ENCODE measurements at regions not wholly inside any gene's neighbourhood (a gene's known extent, or its start where the extent isn't known, plus 50 kb on each side); places are given as distances from the start of the nearest gene placed in this dataset.

- no peak for DNase-seq (ENCODE audit: low read depth)
Measured at GRCh38 chr6:21997119-21998037, 299.5 kb downstream of the PRL start.

GRCh38 chr6:21998582-21998981 is 298.3 kb downstream of the PRL start:
- DNase-seq (ENCODE audit: low read depth), result no peak

DNA sequence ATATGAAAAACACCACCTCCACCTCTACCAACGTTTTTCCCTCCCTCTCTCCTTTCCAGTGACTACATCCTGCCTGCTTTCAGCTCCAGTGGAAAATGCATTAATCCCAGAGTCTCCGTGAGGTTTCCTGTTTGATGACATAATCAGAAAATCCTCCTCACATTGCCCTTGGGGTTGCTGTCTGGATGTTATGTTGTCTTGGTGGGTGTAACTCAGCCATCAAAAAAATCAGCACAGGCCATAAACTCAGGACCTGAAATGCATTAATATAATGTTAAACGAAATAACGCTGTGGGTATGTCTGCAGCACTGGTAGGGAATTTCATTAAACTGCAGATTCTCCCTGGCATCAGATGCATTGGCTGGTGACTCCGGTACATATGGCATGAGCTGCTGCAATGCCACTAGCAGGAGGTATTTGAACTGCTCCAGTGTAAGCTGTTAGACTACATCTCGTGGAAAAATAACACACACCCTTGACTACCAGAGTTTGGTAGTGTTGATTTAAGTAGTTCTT is 297.8 kb downstream of the PRL start:
- DNase-seq (ENCODE audit: low read depth), result no peak

DNA sequence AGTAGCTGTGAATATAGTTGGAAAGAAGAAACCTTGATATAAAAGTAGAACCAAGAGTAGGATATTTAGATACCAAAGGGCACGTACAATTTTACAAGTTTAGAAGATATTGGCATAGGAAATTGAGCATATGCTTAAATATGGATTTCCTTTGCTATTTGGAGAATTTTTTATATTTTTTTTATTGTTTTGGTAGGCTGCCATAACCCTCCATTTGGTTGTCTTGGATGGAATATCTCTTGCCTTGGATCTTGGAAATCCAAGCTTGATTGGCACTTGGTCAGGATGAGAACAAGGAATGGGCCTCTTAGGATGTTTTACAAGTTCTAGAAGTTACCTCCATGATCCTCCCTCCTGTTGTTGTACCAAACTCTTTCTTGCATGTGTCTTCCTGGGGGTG is 297.1 kb downstream of the PRL start:
- DNase-seq (ENCODE audit: low read depth), result no peak

DNA sequence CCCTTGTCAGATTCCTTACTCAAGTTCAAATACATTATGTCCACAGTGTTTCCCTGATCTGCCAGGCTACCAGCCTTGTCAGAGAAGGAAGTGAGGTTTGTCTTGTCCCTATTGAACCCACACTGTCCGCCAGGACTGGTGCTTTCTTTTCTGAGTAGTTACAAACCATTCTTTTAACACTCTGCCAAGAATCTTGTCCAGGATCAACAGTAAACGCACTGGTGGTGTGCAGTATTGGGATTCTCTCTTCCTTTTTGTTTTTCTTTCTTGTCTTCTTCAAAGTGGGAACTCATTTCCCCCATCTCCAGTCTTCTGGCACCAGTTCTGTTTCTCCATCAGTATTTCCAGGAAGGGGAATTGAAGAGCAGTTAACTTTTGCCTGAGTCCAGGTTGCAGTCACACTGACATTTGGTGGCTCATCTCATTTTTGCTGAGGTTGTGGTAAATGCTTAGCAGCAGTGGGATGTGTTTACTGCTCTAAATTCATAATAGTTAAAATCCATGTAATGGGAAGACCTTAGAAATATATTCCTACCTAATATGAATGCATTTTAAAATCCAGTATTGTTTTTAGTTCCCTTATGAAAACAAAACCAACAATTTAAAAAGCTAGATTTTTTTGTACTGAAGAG is 295.3 kb downstream of the PRL start:
- no peak for DNase-seq (ENCODE audit: low read depth)

- DNase-seq (ENCODE audit: low read depth), result no peak
Measured at GRCh38 chr6:22003287-22003686, 293.5 kb downstream of the PRL start.

DNA sequence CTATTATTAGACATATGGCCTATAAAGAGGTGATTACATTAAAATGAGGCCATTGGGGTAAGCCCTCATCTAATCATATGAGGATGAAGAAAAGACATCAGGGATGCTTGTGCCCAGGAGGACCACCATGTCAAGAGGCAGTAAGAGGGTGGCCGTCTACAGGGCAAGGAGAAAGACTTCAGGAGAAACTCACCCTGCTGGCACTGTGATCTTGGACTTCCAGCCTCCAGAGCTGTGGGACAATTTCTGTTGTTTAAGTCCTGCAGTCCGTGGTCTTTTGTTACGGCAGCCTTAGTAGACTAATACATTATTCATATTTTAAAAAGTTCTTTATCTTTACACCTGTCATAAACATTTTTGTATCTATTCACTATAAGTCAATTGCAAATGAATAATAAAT is 290.0 kb downstream of the PRL start:
- DNase-seq (ENCODE audit: low read depth), result no peak

GRCh38 chr6:22007469-22007868 is 289.4 kb downstream of the PRL start:
- no peak for DNase-seq (ENCODE audit: low read depth)

DNA sequence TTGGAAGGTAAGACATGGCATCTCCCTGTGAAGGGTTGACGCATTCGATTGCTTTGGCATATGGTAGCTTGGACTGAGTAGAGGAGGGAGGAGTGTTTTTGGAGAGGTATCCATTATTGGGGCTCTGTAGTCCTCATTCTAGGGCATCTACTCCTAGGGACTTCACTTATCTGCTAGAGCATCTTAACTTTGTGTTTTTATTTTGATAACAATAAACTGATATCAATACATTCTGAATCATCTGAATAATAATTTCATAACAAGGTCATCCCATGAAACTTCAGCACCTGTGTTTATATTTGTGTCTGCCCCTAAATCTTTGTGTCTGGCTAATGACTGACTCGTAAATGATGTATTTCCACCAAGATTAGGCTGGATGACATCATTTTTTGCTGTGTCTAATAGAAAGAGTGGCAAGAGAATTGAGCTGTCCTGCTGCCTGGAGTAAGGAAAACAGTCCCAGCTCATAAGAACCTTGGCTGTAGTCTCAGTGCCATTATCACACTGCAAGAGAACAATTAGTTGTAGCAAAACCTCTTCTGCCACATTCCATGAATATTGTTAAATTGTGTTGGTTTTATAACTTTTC is 288.5 kb downstream of the PRL start:
- DNase-seq (ENCODE audit: low read depth), result no peak

DNA sequence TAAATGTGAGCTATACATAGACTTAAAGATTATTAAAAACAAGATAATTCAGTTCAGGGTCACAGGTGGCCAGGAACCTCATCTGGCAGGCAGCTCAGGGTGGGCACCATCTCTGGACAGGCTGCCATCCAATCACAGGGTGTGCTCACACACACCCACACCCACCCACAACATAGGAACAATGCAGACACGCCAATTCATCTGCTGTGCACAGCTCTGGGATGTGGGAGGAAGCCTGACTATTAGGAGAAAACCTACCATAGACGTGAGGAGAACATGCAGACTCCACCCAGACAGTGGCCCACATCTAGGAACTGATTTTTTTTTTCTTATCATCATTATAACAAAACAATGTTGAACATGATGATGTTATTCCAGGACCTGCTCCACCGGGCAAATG is 286.7 kb downstream of the PRL start:
- no peak for DNase-seq (ENCODE audit: low read depth)

DNA sequence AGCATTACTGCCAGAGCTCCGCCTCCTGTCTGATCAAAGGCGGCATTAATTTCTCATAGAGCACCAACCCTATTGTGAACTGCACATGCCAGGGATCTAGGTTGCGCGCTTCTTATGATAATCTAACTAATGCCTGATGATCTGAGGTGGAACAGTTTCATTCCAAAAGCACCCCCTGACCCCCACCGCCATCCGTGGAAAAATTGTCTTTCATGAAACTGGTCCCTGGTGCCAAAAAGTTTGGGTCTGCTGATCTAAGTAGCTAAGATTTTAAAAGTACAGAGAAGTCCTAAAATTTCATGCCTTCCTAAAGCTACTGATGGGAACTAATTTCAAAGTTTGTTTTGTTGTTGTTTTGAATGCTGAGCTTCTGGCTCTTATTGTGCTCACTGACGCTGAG is 281.6 kb downstream of the PRL start:
- no peak for DNase-seq (ENCODE audit: low read depth)

GRCh38 chr6:22015944-22016343 is 280.9 kb downstream of the PRL start:
- no peak for DNase-seq (ENCODE audit: low read depth)

GRCh38 chr6:22017272-22017671 is 279.6 kb downstream of the PRL start:
- DNase-seq (ENCODE audit: low read depth), result no peak

- DNase-seq (ENCODE audit: low read depth), result no peak
Measured at GRCh38 chr6:22017766-22018165, 279.1 kb downstream of the PRL start.

- DNase-seq (ENCODE audit: low read depth), result no peak
Measured at GRCh38 chr6:22019857-22020256, 277.0 kb downstream of the PRL start.

DNA sequence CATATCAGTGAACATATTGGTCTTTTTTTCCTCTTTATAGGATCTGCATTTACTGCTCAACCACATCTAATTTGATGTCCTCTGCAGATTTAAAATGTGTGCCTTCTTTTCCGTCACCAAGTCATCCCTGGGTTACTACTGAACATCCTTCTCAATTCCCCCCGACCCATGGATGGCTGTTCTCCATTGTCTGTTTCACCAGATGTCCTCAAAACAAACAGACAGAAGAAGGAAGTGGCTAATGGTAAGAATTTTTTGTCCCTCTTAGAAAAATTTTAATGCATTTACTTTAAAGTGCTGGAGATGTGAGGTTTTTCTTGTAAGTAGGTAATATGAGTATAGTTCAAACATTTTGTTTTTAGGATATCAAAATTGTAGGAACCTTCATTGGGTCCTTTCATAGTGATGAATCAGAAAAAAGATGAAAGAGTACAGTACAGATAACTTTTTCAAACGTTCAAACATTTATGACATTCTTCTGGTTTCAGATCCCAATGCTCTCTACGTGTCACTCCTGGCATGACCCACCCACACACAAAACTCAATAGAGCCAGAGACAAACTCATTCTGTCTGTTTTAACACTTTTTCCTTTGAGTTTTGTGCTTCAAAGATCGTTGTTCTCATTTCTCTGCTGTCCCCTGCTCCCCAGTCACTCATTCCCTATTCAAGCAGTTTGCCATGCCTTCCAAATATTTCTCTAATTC is 276.4 kb downstream of the PRL start:
- no peak for DNase-seq (ENCODE audit: low read depth)

DNA sequence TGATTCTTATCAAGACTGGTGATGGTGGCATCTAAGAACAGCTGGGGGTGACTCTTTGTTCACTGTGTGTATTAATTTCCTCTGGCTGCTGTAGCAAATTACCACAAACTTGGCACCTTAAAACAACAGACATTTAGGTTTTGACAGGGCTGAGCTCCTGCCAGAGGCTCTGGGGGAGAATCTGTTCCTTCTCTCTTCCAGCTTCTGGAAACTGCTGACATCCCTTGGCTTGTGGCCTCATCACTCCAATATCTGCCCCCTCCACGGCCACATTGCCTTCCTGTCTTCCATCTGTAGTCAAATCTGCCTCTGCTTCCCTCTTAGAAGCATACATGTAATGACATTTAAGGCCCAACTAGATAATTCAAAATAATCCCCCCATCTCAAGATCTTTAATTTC is 274.9 kb downstream of the PRL start:
- no peak for DNase-seq (ENCODE audit: low read depth)

DNA sequence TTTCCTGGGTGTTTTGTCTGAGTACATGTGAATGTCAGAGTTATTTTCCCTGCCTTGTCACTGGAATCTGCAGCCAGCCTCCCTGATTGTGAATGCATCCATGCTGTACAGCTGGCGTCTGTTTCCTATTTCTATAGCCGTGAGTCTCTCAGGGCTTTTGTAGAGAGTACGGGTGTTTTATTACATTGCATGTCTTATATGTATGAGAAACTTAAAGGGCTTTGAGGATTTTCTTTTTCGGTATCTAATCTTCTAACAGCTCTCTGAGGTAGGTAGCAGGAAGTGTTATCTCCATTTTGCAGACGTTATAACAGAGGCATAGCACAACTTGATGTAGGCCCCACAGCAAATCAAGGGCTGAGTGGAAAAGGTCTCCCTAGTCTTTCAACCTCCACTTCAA is 272.9 kb downstream of the PRL start:
- DNase-seq (ENCODE audit: low read depth), result no peak

GRCh38 chr6:22024973-22025467 is 271.8 kb downstream of the PRL start:
- no peak for DNase-seq (ENCODE audit: low read depth)

DNA sequence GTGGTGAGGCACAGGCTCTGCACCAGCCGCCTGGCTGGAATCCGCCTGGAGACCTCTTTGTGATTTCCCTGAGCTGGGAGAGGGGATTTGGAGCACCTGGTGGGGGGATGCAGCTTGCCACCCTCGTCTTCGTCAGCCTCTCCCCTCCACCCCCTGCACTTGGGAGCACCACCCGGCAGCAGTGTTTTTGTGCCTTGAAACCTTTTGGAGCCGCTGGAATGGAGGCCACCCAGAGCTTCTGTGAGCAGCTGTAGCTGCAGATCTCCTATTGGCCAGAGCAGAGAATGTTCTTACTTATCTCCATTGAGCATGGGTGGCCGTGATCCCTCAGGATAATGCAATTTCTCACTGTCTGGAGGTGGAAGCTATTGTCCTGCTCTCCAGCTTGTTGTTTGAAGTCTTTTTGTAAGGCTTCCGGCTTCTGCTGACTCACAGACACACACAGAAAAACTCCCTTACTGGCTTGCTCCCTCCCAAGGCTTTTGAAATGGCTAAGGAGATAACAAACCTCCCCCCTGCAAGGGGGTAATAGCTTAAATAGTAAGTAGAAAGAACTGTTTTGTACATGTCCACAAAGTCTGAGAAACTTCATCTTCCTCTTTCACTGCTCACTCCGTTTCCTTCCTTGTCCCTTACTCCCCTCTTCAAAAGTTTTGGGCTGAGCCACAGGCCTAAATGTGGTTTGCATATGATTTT is 271.2 kb downstream of the PRL start:
- no peak for DNase-seq (ENCODE audit: low read depth)

DNA sequence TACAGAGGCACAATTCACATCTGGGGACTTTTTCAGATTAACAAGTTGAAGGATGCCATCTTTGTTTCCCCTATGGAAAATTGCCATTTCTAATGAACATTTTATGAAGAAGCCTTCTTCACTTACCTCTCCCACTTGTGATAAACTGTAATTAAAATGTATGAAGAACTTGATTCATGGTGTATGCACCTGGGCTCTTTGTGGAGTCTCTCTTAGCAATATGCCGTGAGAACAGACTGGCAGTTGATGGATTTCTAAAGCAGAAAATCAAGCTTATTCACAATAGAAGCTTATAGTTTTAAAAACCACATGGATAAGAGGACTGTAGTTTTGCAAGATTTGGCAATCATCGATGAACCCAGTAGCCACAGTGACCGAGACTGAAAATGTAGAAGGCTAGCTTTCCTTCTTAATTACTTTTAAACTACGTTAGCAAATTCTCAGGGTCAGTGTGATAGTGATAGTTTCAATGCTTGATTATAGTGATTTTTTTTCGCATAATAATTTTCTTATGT is 270.6 kb downstream of the PRL start:
- no peak for DNase-seq (ENCODE audit: low read depth)
